Duodenal mucosa (tissue), 2 donors: ENCODE measurements at regions not wholly inside any gene's neighbourhood (a gene's known extent, or its start where the extent isn't known, plus 50 kb on each side); places are given as distances from the start of the nearest gene placed in this dataset.
"Not testable (repeated sequence)": the region's sequence is repeated elsewhere in the genome, so short reads cannot be mapped to it uniquely, and the experiment has no call there.

Experiments
- H3K27ac ChIP-seq: one replicate; pipeline ENCODE4 v1.7.0; 2013; ENCODE audit warnings: low read depth, low read length
- H3K27me3 ChIP-seq, 2 donors: one replicate each; pipeline ENCODE4 v1.7.0; 2013; ENCODE audit warnings: low read length in 2 of 2, control low read depth in 1 of 2; ENCODE audit not compliant: insufficient read depth in 2 of 2, control insufficient read depth in 1 of 2
- H3K36me3 ChIP-seq, 2 donors: one replicate each; pipeline ENCODE4 v1.7.0; 2013; ENCODE audit warnings: low read length in 2 of 2, control low read depth in 1 of 2; ENCODE audit not compliant: insufficient read depth in 2 of 2, control insufficient read depth in 1 of 2
- H3K4me1 ChIP-seq, 2 donors: one replicate each; pipeline ENCODE4 v1.7.0; 2013; ENCODE audit warnings: low read length in 2 of 2, control low read depth in 1 of 2; ENCODE audit not compliant: insufficient read depth in 2 of 2, control insufficient read depth in 1 of 2
- H3K4me3 ChIP-seq, 2 donors: one replicate each; pipeline ENCODE4 v1.7.0; 2013; ENCODE audit warnings: low read length in 2 of 2, low read depth in 1 of 2
- H3K9ac ChIP-seq, 2 donors: one replicate each; pipeline ENCODE4 v1.7.0; 2013; ENCODE audit warnings: low read length in 2 of 2, low read depth in 1 of 2
- H3K9me3 ChIP-seq, 2 donors: one replicate each; pipeline ENCODE4 v1.7.0; 2013; ENCODE audit warnings: low read length in 2 of 2, control low read depth in 1 of 2; ENCODE audit not compliant: control insufficient read depth in 1 of 2

GRCh38 chr6:68108233-68108835 is 526.7 kb upstream of the ADGRB3 start:
- H3K4me3 ChIP-seq = no peak overlapping the region
- peaks cover 0 to 4% of the 10 kb centered on the region in 2 donors for H3K9me3 ChIP-seq
- H3K9ac ChIP-seq = no peak overlapping the region
- H3K27ac ChIP-seq = no peak overlapping the region
- no peaks in the 10 kb centered on the region for H3K27me3 ChIP-seq
- H3K4me1 ChIP-seq = no peaks in the 10 kb centered on the region
- H3K36me3 ChIP-seq = no peaks in the 10 kb centered on the region

- Histone ChIP-seq H3K9ac (no peak overlapping the region), H3K4me3 (no peak overlapping the region), H3K27ac (no peak overlapping the region), H3K4me1 (no peaks in the 10 kb centered on the region), H3K36me3 (no peaks in the 10 kb centered on the region), H3K9me3 (peaks cover 0 to 2% of the 10 kb centered on the region in 2 donors), H3K27me3 (no peaks in the 10 kb centered on the region)
Observed at GRCh38 chr6:68094070-68094469, 541.0 kb upstream of the ADGRB3 start.

GRCh38 chr6:68087399-68088133 is 547.5 kb upstream of the ADGRB3 start:
- Histone ChIP-seq H3K36me3 (no peaks in the 10 kb centered on the region), H3K27ac (no peak overlapping the region), H3K9me3 (peaks cover 2 to 7% of the 10 kb centered on the region in 2 donors), H3K9ac (no peak overlapping the region), H3K4me1 (no peaks in the 10 kb centered on the region), H3K4me3 (no peak overlapping the region), H3K27me3 (no peaks in the 10 kb centered on the region)

- Histone ChIP-seq H3K4me1 (no peaks in the 10 kb centered on the region), H3K36me3 (no peaks in the 10 kb centered on the region), H3K9ac (no peak overlapping the region), H3K27ac (no peak overlapping the region), H3K9me3 (peaks cover 2 to 7% of the 10 kb centered on the region in 2 donors), H3K4me3 (no peak overlapping the region), H3K27me3 (no peaks in the 10 kb centered on the region)
Observed at GRCh38 chr6:68086199-68086598, 548.9 kb upstream of the ADGRB3 start.

- H3K36me3 ChIP-seq, H3K27me3 ChIP-seq, H3K4me3 ChIP-seq: not testable (repeated sequence)
Observed at GRCh38 chr6:68085599-68085998, 549.5 kb upstream of the ADGRB3 start.

GRCh38 chr6:68082086-68082485 is 553.0 kb upstream of the ADGRB3 start:
- Histone ChIP-seq H3K9me3 (peaks cover 0 to 7% of the 10 kb centered on the region in 2 donors), H3K36me3 (no peaks in the 10 kb centered on the region)

More at GRCh38 chr6:68085599-68085998, 549.5 kb upstream of the ADGRB3 start:
- not testable (repeated sequence) for H3K9me3 ChIP-seq, H3K9ac ChIP-seq, H3K27ac ChIP-seq, H3K4me1 ChIP-seq

GRCh38 chr6:68080074-68080473 is 555.0 kb upstream of the ADGRB3 start:
- no peak overlapping the region for H3K4me3 ChIP-seq
- H3K9ac ChIP-seq = no peak overlapping the region
- H3K9me3 ChIP-seq = no peaks in the 10 kb centered on the region
- no peaks in the 10 kb centered on the region for H3K36me3 ChIP-seq
- no peak overlapping the region for H3K27ac ChIP-seq
- H3K4me1 ChIP-seq = no peaks in the 10 kb centered on the region
- no peaks in the 10 kb centered on the region for H3K27me3 ChIP-seq

More at GRCh38 chr6:68082086-68082485, 553.0 kb upstream of the ADGRB3 start:
- Histone ChIP-seq H3K4me1 (no peaks in the 10 kb centered on the region), H3K27ac (no peak overlapping the region), H3K9ac (no peak overlapping the region), H3K27me3 (no peaks in the 10 kb centered on the region), H3K4me3 (no peak overlapping the region)

GRCh38 chr6:68077661-68078060 is 557.4 kb upstream of the ADGRB3 start:
- Histone ChIP-seq H3K27ac (no peak overlapping the region), H3K27me3 (no peaks in the 10 kb centered on the region), H3K9ac (no peak overlapping the region)

GRCh38 chr6:68071740-68072139 is 563.3 kb upstream of the ADGRB3 start:
- no peaks in the 10 kb centered on the region for H3K9me3 ChIP-seq
- no peaks in the 10 kb centered on the region for H3K36me3 ChIP-seq
- no peaks in the 10 kb centered on the region for H3K27me3 ChIP-seq
- no peak overlapping the region for H3K4me3 ChIP-seq
- no peak overlapping the region for H3K27ac ChIP-seq
- no peaks in the 10 kb centered on the region for H3K4me1 ChIP-seq
- no peak overlapping the region for H3K9ac ChIP-seq

More at GRCh38 chr6:68077661-68078060, 557.4 kb upstream of the ADGRB3 start:
- Histone ChIP-seq H3K36me3 (no peaks in the 10 kb centered on the region), H3K9me3 (no peaks in the 10 kb centered on the region), H3K4me3 (no peak overlapping the region), H3K4me1 (no peaks in the 10 kb centered on the region)

GRCh38 chr6:68069921-68070710 is 565.0 kb upstream of the ADGRB3 start:
- Histone ChIP-seq H3K27ac (no peak overlapping the region), H3K4me3 (no peak overlapping the region), H3K9ac (no peak overlapping the region), H3K36me3 (no peaks in the 10 kb centered on the region), H3K9me3 (no peaks in the 10 kb centered on the region), H3K4me1 (no peaks in the 10 kb centered on the region), H3K27me3 (no peaks in the 10 kb centered on the region)
